ENCODE measurements at regions not wholly inside any gene's neighbourhood (a gene's known extent, or its start where the extent isn't known, plus 50 kb on each side); places are given as distances from the start of the nearest gene placed in this dataset.
"Not testable (repeated sequence)": the region's sequence is repeated elsewhere in the genome, so short reads cannot be mapped to it uniquely, and the experiment has no call there.

DNA sequence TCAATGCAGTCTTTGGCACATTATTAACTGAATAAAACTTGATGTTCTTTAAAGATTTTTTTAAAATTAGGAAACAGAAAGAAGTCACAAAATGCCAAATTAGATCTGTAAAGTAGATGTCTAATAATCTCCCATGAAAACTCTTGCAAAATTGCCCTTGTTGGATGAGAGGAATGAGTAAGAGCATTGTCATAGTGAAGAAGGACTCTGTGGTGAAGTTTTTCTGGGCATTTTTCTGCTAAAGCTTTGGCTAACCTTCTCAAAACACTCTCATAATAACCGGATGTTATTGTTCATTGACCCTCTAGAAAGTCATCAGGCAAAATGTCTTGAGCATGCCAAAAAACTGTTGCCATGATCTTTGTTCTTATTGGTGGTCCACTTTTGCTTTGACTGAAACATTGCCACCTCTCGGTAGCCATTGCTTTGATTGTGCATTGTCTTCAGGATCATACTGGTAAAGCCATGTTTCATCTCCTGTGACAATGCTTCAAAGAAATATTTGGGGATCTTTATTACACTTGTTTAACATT is 549.3 kb downstream of the LIG4 start:
- DNase-seq (ENCODE audit: low spot score) (no peak), ATAC-seq (no peak)
- intact Hi-C loops (cut with DNase I), result no loop called here

- intact Hi-C loops (cut with DNase I), result no loop called here
- DNase-seq (ENCODE audit: low spot score) (peak; percentile 67), ATAC-seq (peak; percentile 65)
Observed at GRCh38 chr13:107650081-107650701, 565.1 kb downstream of the LIG4 start.

- intact Hi-C loops (cut with DNase I), result no loop called here
- DNase-seq (ENCODE audit: low spot score) (no peak), ATAC-seq (no peak)
Observed at GRCh38 chr13:107649079-107649478, 566.3 kb downstream of the LIG4 start.

DNA sequence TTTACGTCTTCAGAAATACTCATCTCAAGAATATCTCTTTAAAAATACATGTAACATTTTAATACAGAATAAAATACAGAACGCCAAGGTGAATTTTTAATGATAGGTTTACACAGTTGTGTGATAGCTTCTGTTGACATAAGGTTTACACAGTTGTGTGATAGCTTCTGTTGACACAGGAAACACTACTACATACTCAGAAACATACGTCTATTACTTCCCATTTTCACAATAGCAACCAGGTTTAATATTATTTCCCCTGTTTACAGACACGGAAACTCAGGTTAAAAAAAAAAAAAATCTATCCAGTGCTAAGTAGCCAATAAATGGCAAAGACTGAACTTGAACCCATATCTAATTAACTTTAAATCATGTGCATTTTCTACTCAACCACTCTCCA is 571.2 kb downstream of the LIG4 start:
- no peak for DNase-seq (ENCODE audit: low spot score)
- intact Hi-C loops (cut with DNase I), result no loop called here
- no peak for ATAC-seq

- DNase-seq (ENCODE audit: low spot score) (no peak), ATAC-seq (no peak)
- intact Hi-C loops (cut with DNase I), result no loop called here
Observed at GRCh38 chr13:107643615-107644014, 571.7 kb downstream of the LIG4 start.

- intact Hi-C loops (cut with DNase I), result no loop called here
- ATAC-seq (no peak), DNase-seq (ENCODE audit: low spot score) (no peak)
Observed at GRCh38 chr13:107642831-107643230, 572.5 kb downstream of the LIG4 start.

- DNase-seq (ENCODE audit: low spot score) (no peak), ATAC-seq (no peak)
- intact Hi-C loops (cut with DNase I), result no loop called here
Observed at GRCh38 chr13:107641574-107641973, 573.8 kb downstream of the LIG4 start.

GRCh38 chr13:107625648-107626047 is 589.7 kb downstream of the LIG4 start:
- ATAC-seq (no peak), DNase-seq (ENCODE audit: low spot score) (no peak)
- intact Hi-C loops (cut with DNase I), result no loop called here

DNA sequence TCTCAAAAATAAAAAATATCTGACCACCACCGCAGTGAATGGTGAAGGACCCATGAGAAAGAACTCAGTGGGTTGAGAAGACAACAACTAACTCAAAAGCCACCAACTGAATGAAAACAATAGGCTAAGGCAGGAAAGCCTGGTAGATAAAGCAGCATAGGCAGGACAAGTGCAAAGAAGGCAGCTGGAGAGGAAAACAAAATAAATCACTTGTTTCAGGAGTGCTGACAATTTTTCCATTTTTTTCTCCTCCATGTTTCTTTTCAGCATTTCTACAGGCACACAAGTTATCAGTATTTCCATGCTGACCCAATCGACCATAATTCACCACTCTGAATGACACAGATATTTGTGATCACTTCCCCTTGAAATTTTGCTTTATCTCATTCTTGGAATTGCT is 597.8 kb downstream of the LIG4 start:
- intact Hi-C loops (cut with DNase I), result no loop called here
- DNase-seq (ENCODE audit: low spot score) (no peak), ATAC-seq (no peak)

- DNase-seq (ENCODE audit: low spot score) (no peak), ATAC-seq (no peak)
- intact Hi-C loops (cut with DNase I), result no loop called here
Observed at GRCh38 chr13:107612376-107612775, 603.0 kb downstream of the LIG4 start.

DNA sequence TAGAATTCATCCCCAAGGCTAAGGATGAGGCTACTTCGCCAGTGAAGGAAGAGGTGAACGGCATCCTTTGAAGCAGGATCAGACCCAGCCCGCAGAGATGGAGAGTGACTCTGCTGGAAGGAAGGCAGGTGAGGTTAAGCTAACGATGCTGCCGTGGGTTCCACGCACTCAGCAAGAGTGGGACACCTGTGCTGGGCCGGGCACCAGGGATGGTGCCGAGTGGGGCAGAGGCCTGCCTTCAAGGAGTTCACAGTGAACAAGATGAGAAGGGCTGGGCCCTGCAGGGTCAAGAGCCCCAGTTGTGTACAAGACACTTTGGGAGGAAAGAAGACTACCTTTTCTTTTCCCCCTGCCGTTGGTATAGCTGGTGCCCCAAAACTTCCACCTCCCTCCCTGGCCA is 606.6 kb downstream of the LIG4 start:
- intact Hi-C loops (cut with DNase I), result no loop called here
- ATAC-seq (no peak), DNase-seq (ENCODE audit: low spot score) (no peak)

DNA sequence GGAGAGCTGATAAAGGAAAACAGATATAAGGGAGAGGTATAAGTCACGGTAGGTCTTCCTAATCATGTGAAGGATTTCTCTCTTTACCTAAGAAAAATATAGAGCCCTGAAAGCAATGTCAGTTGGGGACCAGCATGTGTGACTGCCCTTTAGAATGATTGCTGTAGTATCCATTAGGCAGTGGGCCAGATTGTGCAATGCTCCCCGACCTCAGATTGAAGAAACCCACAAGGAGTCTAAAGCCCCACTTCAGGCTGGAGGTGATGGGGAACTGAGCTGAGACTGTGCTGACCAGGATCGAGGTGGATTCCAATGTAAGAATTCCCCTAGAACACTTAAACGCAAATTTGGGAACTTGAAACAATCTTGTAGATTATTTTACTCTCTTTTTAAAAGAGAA is 614.4 kb downstream of the LIG4 start:
- intact Hi-C loops (cut with DNase I), result no loop called here
- DNase-seq (ENCODE audit: low spot score) (no peak), ATAC-seq (no peak)

DNA sequence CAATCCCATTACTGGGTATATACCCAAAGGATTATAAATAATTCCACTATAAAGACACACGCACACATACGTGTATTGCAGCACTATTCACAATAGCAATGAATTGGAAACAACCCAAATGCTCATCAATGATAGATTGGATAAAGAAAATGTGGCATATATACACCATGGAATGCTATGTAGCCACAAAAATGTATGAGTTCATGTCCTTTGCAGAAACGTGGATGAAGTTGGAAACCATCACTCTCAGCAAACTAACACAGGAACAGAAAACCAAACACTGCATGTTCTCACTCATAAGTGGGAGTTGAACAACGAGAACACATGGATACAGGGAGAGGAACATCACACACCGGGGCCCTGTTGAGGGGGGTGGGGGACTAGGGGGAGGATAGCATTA is 619.0 kb downstream of the LIG4 start:
- ATAC-seq; DNase-seq (ENCODE audit: low spot score); intact Hi-C loops (cut with DNase I): not testable (repeated sequence)

- no peak for ATAC-seq
- intact Hi-C loops (cut with DNase I), result no loop called here
Observed at GRCh38 chr13:107590556-107590955, 624.8 kb downstream of the LIG4 start.

DNA sequence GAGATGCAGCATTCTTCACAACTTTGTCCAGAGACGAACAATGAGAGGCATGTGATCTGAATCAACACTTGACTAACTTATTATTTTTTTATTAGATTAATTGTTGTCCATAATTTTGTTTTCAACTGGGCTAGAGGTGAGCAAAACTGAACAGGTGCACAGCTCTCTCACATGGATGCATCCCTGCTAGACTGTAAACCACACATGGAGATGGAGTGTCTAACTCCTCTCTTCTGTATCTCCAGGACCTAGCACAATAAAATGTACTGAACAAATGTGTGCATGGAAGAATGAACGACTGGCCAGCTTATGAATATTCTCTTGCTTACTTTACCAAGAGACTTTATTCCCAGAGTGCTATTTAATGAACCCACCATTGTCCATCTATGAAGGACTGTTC is 627.7 kb downstream of the LIG4 start:
- no peak for ATAC-seq

More at GRCh38 chr13:107590556-107590955, 624.8 kb downstream of the LIG4 start:
- no peak for DNase-seq (ENCODE audit: low spot score)

GRCh38 chr13:107586216-107586615 is 629.1 kb downstream of the LIG4 start:
- ATAC-seq (no peak), DNase-seq (ENCODE audit: low spot score) (no peak)
- intact Hi-C loops (cut with DNase I), result no loop called here

More for the DNA sequence above, 627.7 kb downstream of the LIG4 start:
- intact Hi-C loops (cut with DNase I), result no loop called here
- DNase-seq (ENCODE audit: low spot score), result no peak

GRCh38 chr13:107585469-107586180 is 629.7 kb downstream of the LIG4 start:
- DNase-seq (ENCODE audit: low spot score), result no peak
- intact Hi-C loops (cut with DNase I), result no loop called here
- ATAC-seq, result no peak

DNA sequence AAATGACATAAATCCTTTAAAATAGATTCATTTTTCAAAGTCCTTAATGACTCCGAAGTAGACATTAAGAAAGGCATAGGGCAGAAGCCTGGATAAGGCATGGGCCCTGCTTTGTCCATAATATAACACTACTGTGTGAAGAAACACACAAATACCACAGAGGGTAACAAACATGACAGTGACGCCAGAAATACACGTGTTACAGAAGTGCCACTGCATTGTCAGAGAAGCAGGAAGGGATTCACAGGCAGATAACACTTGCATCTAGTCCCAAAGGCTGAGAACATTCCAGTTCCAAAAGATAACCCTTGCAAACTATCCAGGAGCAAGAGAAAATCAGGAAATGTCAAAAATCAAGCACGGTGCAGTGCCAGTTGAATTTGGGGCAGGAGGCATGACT is 633.2 kb downstream of the LIG4 start:
- intact Hi-C loops (cut with DNase I), result no loop called here
- DNase-seq (ENCODE audit: low spot score) (no peak), ATAC-seq (no peak)

GRCh38 chr13:107580741-107581412 is 634.5 kb downstream of the LIG4 start:
- ATAC-seq, result no peak
- intact Hi-C loops (cut with DNase I), result no loop called here
- DNase-seq (ENCODE audit: low spot score), result no peak

DNA sequence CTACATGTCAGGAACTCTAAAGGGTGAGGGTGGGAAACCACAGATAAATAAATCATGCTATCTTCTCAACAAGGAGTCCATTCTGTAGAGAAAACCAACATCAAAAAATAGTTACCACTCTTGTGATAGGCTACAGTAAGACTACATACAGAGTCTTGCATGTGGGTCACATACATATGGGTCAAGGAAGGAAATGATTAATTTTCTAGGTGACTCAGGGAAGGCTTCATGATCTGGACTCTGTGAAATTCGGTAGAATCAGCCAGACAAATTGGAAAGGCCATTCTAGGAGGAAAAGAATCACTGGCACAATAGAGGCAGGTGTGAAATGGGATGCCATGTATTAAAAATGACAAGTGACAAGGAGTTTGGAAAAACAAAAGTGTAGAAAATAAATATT is 638.9 kb downstream of the LIG4 start:
- DNase-seq (ENCODE audit: low spot score) (no peak), ATAC-seq (no peak)
- intact Hi-C loops (cut with DNase I), result no loop called here
